Left ventricle myocardium inferior (tissue), 1 donor: ENCODE measurements at regions not wholly inside any gene's neighbourhood (a gene's known extent, or its start where the extent isn't known, plus 50 kb on each side); places are given as distances from the start of the nearest gene placed in this dataset.

Experiments
- DNase-seq: peaks from one replicate; pipeline ENCODE4 v3.0.0-alpha.2; 2020
- H3K27ac ChIP-seq: fragments of 200-600 bp; replicated peaks from 2 replicates; pipeline ENCODE4 v1.8.0; 2021
- H3K27me3 ChIP-seq: fragments of 200-600 bp; 2 replicates; pipeline ENCODE4 v1.8.0; 2021; ENCODE audit warnings: low read depth
- H3K36me3 ChIP-seq: fragments of 200-600 bp; 2 replicates; pipeline ENCODE4 v1.8.0; 2021
- H3K4me1 ChIP-seq: fragments of 200-600 bp; 2 replicates; pipeline ENCODE4 v1.8.0; 2021
- H3K4me3 ChIP-seq: fragments of 200-600 bp; 2 replicates; pipeline ENCODE4 v1.8.0; 2021; ENCODE audit warnings: mild to moderate bottlenecking, moderate library complexity
- H3K9me3 ChIP-seq: fragments of 200-600 bp; replicated peaks from 2 replicates; pipeline ENCODE4 v1.8.0; 2021
- CTCF ChIP-seq: fragments of 200-600 bp; IDR thresholded peaks from 2 replicates; pipeline ENCODE4 v1.8.0; 2021; ENCODE audit warnings: antibody characterized with exemption, mild to moderate bottlenecking, borderline replicate concordance
- intact Hi-C: fragments of 100-400 bp; cut with micrococcal nuclease; formaldehyde crosslinking; loops from one replicate; pipeline ENCODE4 v1.11.0; 2022
- donor health status: DM: no; HTN: yes; CAD: no; lungs with severe emphysema.

DNA sequence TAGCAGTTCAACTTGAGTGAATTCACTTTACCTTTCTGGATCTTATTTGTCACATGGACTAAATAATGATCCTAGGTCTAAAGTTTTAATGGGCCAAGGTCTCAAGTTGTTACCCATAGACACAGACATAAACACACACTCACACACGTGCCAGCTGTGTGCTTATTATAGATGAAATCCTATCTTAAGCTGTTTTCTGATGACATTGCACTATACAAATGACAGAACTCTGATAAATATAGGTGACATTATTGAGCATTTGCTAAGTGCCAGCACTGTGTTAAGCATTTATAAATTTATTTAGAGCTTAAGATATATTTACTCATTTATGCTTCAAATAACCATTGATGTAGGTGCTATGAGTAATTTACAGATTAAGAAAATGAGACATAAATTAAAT lies 474.4 kb upstream of the NR5A2 start:
- no peak for DNase-seq
- intact Hi-C loops = no loop called here
- Histone ChIP-seq H3K4me3 (no peak overlapping the region), H3K9me3 (no peaks in the 10 kb centered on the region), H3K4me1 (no peaks in the 10 kb centered on the region), H3K27ac (no peak overlapping the region), H3K27me3 (no peaks in the 10 kb centered on the region), H3K36me3 (no peaks in the 10 kb centered on the region)
- no peak for TF ChIP-seq CTCF

- Histone ChIP-seq H3K36me3 (no peaks in the 10 kb centered on the region), H3K4me1 (no peaks in the 10 kb centered on the region), H3K27ac (no peak overlapping the region), H3K9me3 (no peaks in the 10 kb centered on the region), H3K4me3 (no peak overlapping the region), H3K27me3 (no peaks in the 10 kb centered on the region)
- TF ChIP-seq CTCF = no peak
- intact Hi-C loops = no loop called here
- no peak for DNase-seq
Measured at GRCh38 chr1:199561334-199561733, 466.2 kb upstream of the NR5A2 start.

DNA sequence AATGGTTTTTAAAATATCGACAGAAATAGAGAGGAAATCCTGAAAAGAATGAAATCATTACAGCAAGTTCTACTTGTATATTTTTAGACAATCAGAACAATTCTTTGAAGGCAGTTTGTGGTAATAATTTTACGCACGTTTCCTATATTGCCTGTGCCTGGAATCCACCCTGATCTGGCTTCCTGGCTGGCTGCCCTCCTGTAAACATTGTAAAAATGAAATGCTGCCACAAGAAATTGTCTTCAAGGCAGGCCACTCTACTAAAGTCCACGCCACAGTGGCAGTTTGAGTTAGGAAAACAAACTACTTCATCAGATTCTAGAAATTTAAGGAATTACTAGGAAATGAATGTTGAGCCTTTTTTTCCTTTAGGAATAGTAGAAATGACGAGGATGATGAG lies 454.5 kb upstream of the NR5A2 start:
- intact Hi-C loops = no loop called here
- H3K27me3 ChIP-seq = no peaks in the 10 kb centered on the region
- no peak overlapping the region for H3K27ac ChIP-seq
- DNase-seq = no peak
- no peaks in the 10 kb centered on the region for H3K4me1 ChIP-seq
- no peak overlapping the region for H3K4me3 ChIP-seq
- TF ChIP-seq CTCF = no peak
- no peaks in the 10 kb centered on the region for H3K36me3 ChIP-seq
- no peaks in the 10 kb centered on the region for H3K9me3 ChIP-seq

DNA sequence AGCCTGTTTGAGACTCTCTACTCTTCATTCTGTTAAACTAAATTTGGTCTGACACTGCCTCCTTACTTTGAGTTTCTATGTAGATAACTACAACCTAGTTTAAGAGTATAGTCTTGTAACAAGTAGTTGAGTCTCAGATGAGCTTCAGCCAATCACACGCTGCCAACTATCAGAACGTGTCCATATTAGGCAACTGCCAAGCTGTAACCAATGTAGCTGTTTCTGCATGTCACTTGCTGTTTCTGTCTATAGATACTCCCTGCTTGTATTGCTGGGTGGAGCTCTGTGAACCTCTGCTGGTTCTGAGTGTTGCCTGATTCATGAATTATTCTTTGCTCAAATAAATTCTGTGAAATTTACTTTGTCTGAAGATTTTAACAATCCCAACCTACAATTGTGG lies 452.6 kb upstream of the NR5A2 start:
- H3K36me3 ChIP-seq = no peaks in the 10 kb centered on the region
- H3K27ac ChIP-seq = no peak overlapping the region
- no peaks in the 10 kb centered on the region for H3K9me3 ChIP-seq
- no peak overlapping the region for H3K4me3 ChIP-seq
- H3K4me1 ChIP-seq = no peaks in the 10 kb centered on the region
- H3K27me3 ChIP-seq = no peaks in the 10 kb centered on the region
- no peak for TF ChIP-seq CTCF
- no peak for DNase-seq
- intact Hi-C loops = no loop called here

DNA sequence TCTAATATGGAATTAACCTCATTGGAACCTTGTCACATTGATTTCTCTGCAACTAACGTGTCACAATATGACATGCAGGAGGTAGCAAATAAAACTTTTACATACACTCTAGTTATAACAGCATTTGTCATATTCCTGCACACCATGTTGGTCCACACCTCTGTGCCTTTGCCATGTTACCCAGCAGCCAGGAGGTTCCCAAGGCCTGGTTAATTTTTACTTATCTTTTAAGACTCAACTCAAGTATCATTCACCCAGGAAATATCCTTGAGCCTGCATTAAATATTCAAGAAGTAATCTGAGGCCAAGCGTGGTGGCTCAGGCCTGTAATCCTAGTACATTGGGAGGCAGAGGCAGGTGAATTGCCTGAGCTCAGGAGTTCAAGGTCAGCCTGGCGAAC lies 447.2 kb upstream of the NR5A2 start:
- H3K27me3 ChIP-seq = no peaks in the 10 kb centered on the region
- no peaks in the 10 kb centered on the region for H3K4me1 ChIP-seq
- no peak for TF ChIP-seq CTCF
- no peak for DNase-seq
- no peaks in the 10 kb centered on the region for H3K36me3 ChIP-seq
- H3K27ac ChIP-seq = no peak overlapping the region
- no peak overlapping the region for H3K4me3 ChIP-seq
- H3K9me3 ChIP-seq = no peaks in the 10 kb centered on the region
- intact Hi-C loops = no loop called here

DNA sequence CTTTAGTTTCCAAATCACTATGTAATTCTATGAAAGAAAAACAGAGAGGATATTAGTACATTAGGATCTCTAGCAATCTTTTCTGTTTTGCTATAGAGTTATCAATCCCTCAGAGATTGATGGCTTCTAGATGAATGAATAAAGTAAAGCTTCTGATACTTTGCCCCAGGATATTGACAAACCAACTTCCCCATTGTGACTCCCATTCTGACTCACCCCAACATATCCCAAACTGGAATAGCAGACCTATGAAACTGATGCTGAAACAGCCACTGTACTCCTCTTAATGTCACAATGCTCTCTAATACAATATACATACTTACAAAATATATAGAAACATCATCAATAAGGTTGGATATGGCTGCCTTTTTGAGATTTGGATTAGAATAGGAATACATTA lies 442.1 kb upstream of the NR5A2 start:
- Histone ChIP-seq H3K9me3 (no peaks in the 10 kb centered on the region), H3K36me3 (no peaks in the 10 kb centered on the region), H3K27ac (no peak overlapping the region), H3K27me3 (no peaks in the 10 kb centered on the region), H3K4me3 (no peak overlapping the region), H3K4me1 (no peaks in the 10 kb centered on the region)
- no peak for DNase-seq
- TF ChIP-seq CTCF = no peak
- intact Hi-C loops = no loop called here
